NCI-H1048 (cell line): ENCODE measurements at regions not wholly inside any gene's neighbourhood (a gene's known extent, or its start where the extent isn't known, plus 50 kb on each side); places are given as distances from the start of the nearest gene placed in this dataset.
"Not testable (repeated sequence)": the region's sequence is repeated elsewhere in the genome, so short reads cannot be mapped to it uniquely, and the experiment has no call there.

ENCODE experiments used
- DNase-seq: peaks from one replicate; lab custom pipeline; 2025; lab: John Stamatoyannopoulos, UW

- DNase-seq = no peak
Observed at GRCh38 chr15:31598620-31599019, 272.0 kb downstream of the KLF13 start.

GRCh38 chr15:31605467-31605931 lies 278.9 kb downstream of the KLF13 start:
- peak; percentile 42 for DNase-seq

GRCh38 chr15:31606194-31606669 lies 279.6 kb downstream of the KLF13 start:
- DNase-seq = no peak

- no peak for DNase-seq
Observed at GRCh38 chr15:31606931-31607497, 280.4 kb downstream of the KLF13 start.

GRCh38 chr15:31607656-31608055 lies 281.0 kb downstream of the KLF13 start:
- DNase-seq = no peak

- no peak for DNase-seq
Observed at GRCh38 chr15:31609258-31609681, 282.6 kb downstream of the KLF13 start.

- no peak for DNase-seq
Observed at GRCh38 chr15:31609906-31610305, 283.3 kb downstream of the KLF13 start.

GRCh38 chr15:31615643-31616415 lies 289.2 kb downstream of the KLF13 start:
- DNase-seq = no peak

- not testable (repeated sequence) for DNase-seq
Observed at GRCh38 chr15:31623297-31623696, 296.7 kb downstream of the KLF13 start.

- not testable (repeated sequence) for DNase-seq
Observed at GRCh38 chr15:31624115-31624514, 297.5 kb downstream of the KLF13 start.

GRCh38 chr15:31635715-31636114 lies 309.1 kb downstream of the KLF13 start:
- not testable (repeated sequence) for DNase-seq

GRCh38 chr15:31636911-31637310 lies 310.3 kb downstream of the KLF13 start:
- DNase-seq = not testable (repeated sequence)

- not testable (repeated sequence) for DNase-seq
Observed at GRCh38 chr15:31643955-31644354, 317.3 kb downstream of the KLF13 start.

- DNase-seq = not testable (repeated sequence)
Observed at GRCh38 chr15:31644761-31645160, 318.1 kb downstream of the KLF13 start.

GRCh38 chr15:31647337-31647826 lies 320.7 kb downstream of the KLF13 start:
- not testable (repeated sequence) for DNase-seq

- DNase-seq = not testable (repeated sequence)
Observed at GRCh38 chr15:31649634-31650033, 323.0 kb downstream of the KLF13 start.

GRCh38 chr15:31650055-31650701 lies 323.5 kb downstream of the KLF13 start:
- not testable (repeated sequence) for DNase-seq

- DNase-seq = not testable (repeated sequence)
Observed at GRCh38 chr15:31656915-31657314, 330.3 kb downstream of the KLF13 start.

GRCh38 chr15:31660816-31661215 lies 334.2 kb downstream of the KLF13 start:
- no peak for DNase-seq

GRCh38 chr15:31665732-31666131 lies 339.1 kb downstream of the KLF13 start:
- not testable (repeated sequence) for DNase-seq

- DNase-seq = not testable (repeated sequence)
Observed at GRCh38 chr15:31669158-31669908, 342.7 kb downstream of the KLF13 start.

- DNase-seq = not testable (repeated sequence)
Observed at GRCh38 chr15:31673263-31673662, 346.6 kb downstream of the KLF13 start.
